ENCODE measurements at regions not wholly inside any gene's neighbourhood (a gene's known extent, or its start where the extent isn't known, plus 50 kb on each side); places are given as distances from the start of the nearest gene placed in this dataset.

DNA sequence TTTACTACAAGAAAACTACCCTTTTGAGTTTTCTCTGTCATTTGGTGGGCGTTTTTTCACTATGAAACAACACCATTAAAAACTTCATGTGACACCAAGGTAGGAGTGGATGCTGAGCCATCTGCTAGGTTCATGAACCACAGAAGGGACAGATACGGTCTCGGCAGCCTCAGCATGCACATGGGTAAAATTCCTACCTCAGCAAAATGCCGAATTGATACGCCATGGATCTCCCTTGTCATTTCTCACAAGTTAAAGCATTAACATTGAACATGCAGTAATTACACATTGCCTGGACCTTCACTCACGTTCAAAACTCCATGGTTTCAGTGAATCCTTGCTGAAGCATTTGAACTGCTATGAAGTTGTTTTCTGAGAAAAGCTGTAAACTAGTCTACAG, 121.5 kb upstream of the EGR2 start:
- TF ChIP-seq CTCF (IDR thresholded peaks at IDR 0.05) (no peak), EZH2 (IDR thresholded peaks at IDR 0.05; ENCODE audit: borderline replicate concordance, insufficient read depth, low read depth, low read length, poor library complexity, severe bottlenecking) (no peak)

Measured in B cell (primary cell).